B cell (primary cell): ENCODE measurements at regions not wholly inside any gene's neighbourhood (a gene's known extent, or its start where the extent isn't known, plus 50 kb on each side); places are given as distances from the start of the nearest gene placed in this dataset.

ENCODE experiments used
- EZH2 ChIP-seq: IDR thresholded peaks from 2 replicates; pipeline ENCODE4 v1.6.1; 2012; ENCODE audit warnings: borderline replicate concordance, low read depth, mild to moderate bottlenecking, moderate library complexity, low read length; ENCODE audit not compliant: insufficient read depth, poor library complexity, severe bottlenecking
- TF ChIP-seq, protein P1 (sequence below): fragments of 200-600 bp; IDR thresholded peaks from one replicate; pipeline ENCODE4 v1.8.0; 2022; ENCODE audit warnings: antibody characterized with exemption, mild to moderate bottlenecking

DNA sequence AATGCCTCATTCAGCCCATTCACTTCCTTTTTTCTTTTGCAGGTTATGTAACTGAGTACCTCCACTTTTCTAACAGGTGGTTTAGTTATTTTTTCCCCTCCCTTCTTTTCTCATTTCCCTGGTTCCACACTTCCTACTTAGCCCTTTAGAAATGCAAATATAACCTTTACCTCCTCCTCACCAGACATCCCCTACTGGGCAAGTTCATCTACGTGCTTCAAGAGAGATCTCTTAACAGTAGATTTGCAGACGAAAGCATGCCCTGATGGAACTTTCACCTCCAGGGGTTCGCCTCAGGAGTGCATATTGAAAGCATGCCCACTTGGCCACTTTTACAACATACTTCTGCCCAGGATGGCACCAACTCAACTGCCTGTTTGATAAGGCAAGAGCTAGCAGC, 314.1 kb upstream of the LRRC3B start:
- TF ChIP-seq, protein P1, sequence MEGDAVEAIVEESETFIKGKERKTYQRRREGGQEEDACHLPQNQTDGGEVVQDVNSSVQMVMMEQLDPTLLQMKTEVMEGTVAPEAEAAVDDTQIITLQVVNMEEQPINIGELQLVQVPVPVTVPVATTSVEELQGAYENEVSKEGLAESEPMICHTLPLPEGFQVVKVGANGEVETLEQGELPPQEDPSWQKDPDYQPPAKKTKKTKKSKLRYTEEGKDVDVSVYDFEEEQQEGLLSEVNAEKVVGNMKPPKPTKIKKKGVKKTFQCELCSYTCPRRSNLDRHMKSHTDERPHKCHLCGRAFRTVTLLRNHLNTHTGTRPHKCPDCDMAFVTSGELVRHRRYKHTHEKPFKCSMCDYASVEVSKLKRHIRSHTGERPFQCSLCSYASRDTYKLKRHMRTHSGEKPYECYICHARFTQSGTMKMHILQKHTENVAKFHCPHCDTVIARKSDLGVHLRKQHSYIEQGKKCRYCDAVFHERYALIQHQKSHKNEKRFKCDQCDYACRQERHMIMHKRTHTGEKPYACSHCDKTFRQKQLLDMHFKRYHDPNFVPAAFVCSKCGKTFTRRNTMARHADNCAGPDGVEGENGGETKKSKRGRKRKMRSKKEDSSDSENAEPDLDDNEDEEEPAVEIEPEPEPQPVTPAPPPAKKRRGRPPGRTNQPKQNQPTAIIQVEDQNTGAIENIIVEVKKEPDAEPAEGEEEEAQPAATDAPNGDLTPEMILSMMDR, result no peak
- no peak for TF ChIP-seq EZH2
